Liver (tissue), 8 donors: ENCODE measurements at regions not wholly inside any gene's neighbourhood (a gene's known extent, or its start where the extent isn't known, plus 50 kb on each side); places are given as distances from the start of the nearest gene placed in this dataset.

Source experiments
- DNase-seq: peaks from one replicate; pipeline ENCODE4 v3.0.0-alpha.2; 2017; ENCODE audit warnings: low spot score
- H3K27ac ChIP-seq, 2 donors: one replicate each; pipeline ENCODE4 v1.7.0; 2013; ENCODE audit warnings: inconsistent platforms in 2 of 2, low read length in 2 of 2, control low read depth in 1 of 2, low read depth in 1 of 2, mild to moderate bottlenecking in 1 of 2
- H3K27me3 ChIP-seq, 4 donors: one replicate each; pipeline versions ENCODE4 v1.6.1 to v1.7.0; 2013; ENCODE audit warnings: low read length in 3 of 4, inconsistent platforms in 1 of 4, mild to moderate bottlenecking in 1 of 4, moderate library complexity in 1 of 4; ENCODE audit not compliant: control insufficient read depth in 4 of 4, insufficient read depth in 4 of 4
- H3K36me3 ChIP-seq, 4 donors: one replicate each; pipeline versions ENCODE4 v1.6.1 to v1.7.0; 2013; ENCODE audit warnings: low read length in 3 of 4, mild to moderate bottlenecking in 3 of 4, low read depth in 1 of 4, moderate library complexity in 1 of 4; ENCODE audit not compliant: control insufficient read depth in 4 of 4, insufficient read depth in 3 of 4
- H3K4me1 ChIP-seq, 4 donors: one replicate each; pipeline versions ENCODE4 v1.6.1 to v1.7.0; 2013; ENCODE audit warnings: low read length in 3 of 4, mild to moderate bottlenecking in 3 of 4, moderate library complexity in 1 of 4; ENCODE audit not compliant: control insufficient read depth in 4 of 4, insufficient read depth in 4 of 4
- H3K4me3 ChIP-seq, 3 donors: one replicate each; pipeline versions ENCODE4 v1.6.1 to v1.7.0; 2013; ENCODE audit warnings: low read length in 3 of 3, control low read depth in 1 of 3, low read depth in 1 of 3, mild to moderate bottlenecking in 1 of 3
- H3K9ac ChIP-seq, 2 donors: one replicate each; pipeline ENCODE4 v1.7.0; 2013; ENCODE audit warnings: low read length in 2 of 2, mild to moderate bottlenecking in 2 of 2, moderate library complexity in 2 of 2, control low read depth in 1 of 2, low read depth in 1 of 2
- H3K9me3 ChIP-seq, 4 donors: one replicate each; pipeline versions ENCODE4 v1.6.1 to v1.7.0; 2013; ENCODE audit warnings: low read length in 3 of 4; ENCODE audit not compliant: control insufficient read depth in 4 of 4
- ATF3 ChIP-seq: IDR thresholded peaks from 2 replicates; pipeline ENCODE4 v1.6.1; 2016; ENCODE audit warnings: antibody characterized with exemption
- CTCF ChIP-seq: fragments of 150-350 bp; IDR thresholded peaks from 2 replicates; pipeline ENCODE4 v1.5.1; 2017; ENCODE audit warnings: improper control_type of control experiment, low read depth, low read length; ENCODE audit not compliant: missing input control
- GABPA ChIP-seq, 2 donors: IDR thresholded peaks in 1 of 2; conservative IDR thresholded peaks in 1 of 2; 2 replicates each; pipeline ENCODE4 v1.6.1; 2016; ENCODE audit warnings: antibody characterized with exemption in 2 of 2, mild to moderate bottlenecking in 1 of 2, moderate library complexity in 1 of 2
- HNF4G ChIP-seq: IDR thresholded peaks from 2 replicates; pipeline ENCODE4 v1.6.1; 2016; ENCODE audit warnings: antibody characterized with exemption
- JUND ChIP-seq, 2 donors: IDR thresholded peaks; 2 replicates each; pipeline ENCODE4 v1.6.1; 2016; ENCODE audit warnings: antibody characterized with exemption in 2 of 2
- MAX ChIP-seq: IDR thresholded peaks from 2 replicates; pipeline ENCODE4 v1.6.1; 2016; ENCODE audit warnings: antibody characterized with exemption
- RAD21 ChIP-seq, 2 donors: IDR thresholded peaks; 2 replicates each; pipeline ENCODE4 v1.6.1; 2016; ENCODE audit warnings: antibody characterized with exemption in 2 of 2, mild to moderate bottlenecking in 2 of 2
- REST ChIP-seq: IDR thresholded peaks from 2 replicates; pipeline ENCODE4 v1.6.1; 2016; ENCODE audit warnings: antibody characterized with exemption, mild to moderate bottlenecking
- SP1 ChIP-seq: IDR thresholded peaks from 2 replicates; pipeline ENCODE4 v1.6.1; 2018; ENCODE audit warnings: antibody characterized with exemption, mild to moderate bottlenecking
- TAF1 ChIP-seq: conservative IDR thresholded peaks from 2 replicates; pipeline ENCODE4 v1.6.1; 2016; ENCODE audit warnings: antibody characterized with exemption, mild to moderate bottlenecking
- YY1 ChIP-seq: IDR thresholded peaks from 2 replicates; pipeline ENCODE4 v1.6.1; 2016; ENCODE audit warnings: antibody characterized with exemption, mild to moderate bottlenecking
- WGBS: extraction: QIAGEN DNeasy Blood & Tissue Kit; methylation state at CpG from one replicate; pipeline ENCODE4 v1.1.7; 2013; 5-methylcytosine and 5-hydroxymethylcytosine counted together
- donor health status: healthy.
- donor health status: healthy.
- donor health status: healthy.
- donor health status: healthy.
- donor health status: healthy.

GRCh38 chr4:188869581-188869980 is 730.3 kb downstream of the TRIML1 start:
- Histone ChIP-seq H3K4me3 (no peak overlapping the region), H3K9me3 (no peaks in the 10 kb centered on the region), H3K4me1 (no peaks in the 10 kb centered on the region), H3K36me3 (no peaks in the 10 kb centered on the region), H3K27me3 (no peaks in the 10 kb centered on the region), H3K27ac (no peak overlapping the region), H3K9ac (no peak overlapping the region)
- no peak for DNase-seq
- 64% methylated on average over 8 of the region's 8 CpGs for WGBS
- TF ChIP-seq RAD21 (IDR thresholded peaks at IDR 0.05) (no peak), TAF1 (no peak), HNF4G (no peak), MAX (no peak)

- no peak for DNase-seq
- no peaks in the 10 kb centered on the region for H3K9me3 ChIP-seq
- no peaks in the 10 kb centered on the region for H3K36me3 ChIP-seq
- TF ChIP-seq REST (no peak), ATF3 (no peak), GABPA (IDR thresholded peaks at IDR 0.05 in 1 of 2, conservative IDR thresholded peaks at IDR 0.05 in 1 of 2) (no peak)
- H3K27me3 ChIP-seq: peaks cover 0 to 2% (median 0%) of the 10 kb centered on the region in 4 donors
- no peak overlapping the region for H3K27ac ChIP-seq
- 90% methylated on average over 13 of the region's 13 CpGs for WGBS
- no peaks in the 10 kb centered on the region for H3K4me1 ChIP-seq
- H3K4me3 ChIP-seq: no peak overlapping the region
- H3K9ac ChIP-seq: no peak overlapping the region
These were observed 733.6 kb downstream of the TRIML1 start for GRCh38 chr4:188872809-188873208.

- DNase-seq: no peak
- Histone ChIP-seq H3K4me1 (no peaks in the 10 kb centered on the region), H3K9me3 (no peaks in the 10 kb centered on the region), H3K36me3 (no peaks in the 10 kb centered on the region), H3K27ac (no peak overlapping the region), H3K4me3 (no peak overlapping the region), H3K27me3 (peaks cover 0 to 2% (median 0%) of the 10 kb centered on the region in 4 donors), H3K9ac (no peak overlapping the region)
- 61% methylated on average over 3 of the region's 3 CpGs for WGBS
- TF ChIP-seq REST: no peak
- no peak for TF ChIP-seq HNF4G
- TF ChIP-seq ATF3: no peak
- TF ChIP-seq GABPA (IDR thresholded peaks at IDR 0.05 in 1 of 2, conservative IDR thresholded peaks at IDR 0.05 in 1 of 2): no peak
- no peak for TF ChIP-seq RAD21 (IDR thresholded peaks at IDR 0.05)
- TF ChIP-seq SP1: no peak
- TF ChIP-seq JUND (IDR thresholded peaks at IDR 0.05): no peak
- no peak for TF ChIP-seq YY1
- no peak for TF ChIP-seq CTCF
These were observed 737.6 kb downstream of the TRIML1 start for GRCh38 chr4:188876881-188877280.
